ENCODE measurements at regions not wholly inside any gene's neighbourhood (a gene's known extent, or its start where the extent isn't known, plus 50 kb on each side); places are given as distances from the start of the nearest gene placed in this dataset.
"Not testable (repeated sequence)": the region's sequence is repeated elsewhere in the genome, so short reads cannot be mapped to it uniquely, and the experiment has no call there.

GRCh38 chr14:59017285-59017965 is 171.0 kb upstream of the DAAM1 start:
- no peak for DNase-seq

GRCh38 chr14:59018460-59018859 is 170.0 kb upstream of the DAAM1 start:
- no peak for DNase-seq

GRCh38 chr14:59018978-59019377 is 169.5 kb upstream of the DAAM1 start:
- DNase-seq, result no peak

GRCh38 chr14:59020382-59020781 is 168.1 kb upstream of the DAAM1 start:
- no peak for DNase-seq

- DNase-seq, result no peak
These were observed 166.3 kb upstream of the DAAM1 start for GRCh38 chr14:59022144-59022543.

GRCh38 chr14:59026081-59026480 is 162.4 kb upstream of the DAAM1 start:
- no peak for DNase-seq

- DNase-seq, result not testable (repeated sequence)
These were observed 161.8 kb upstream of the DAAM1 start for GRCh38 chr14:59026640-59027039.

GRCh38 chr14:59028476-59029202 is 159.8 kb upstream of the DAAM1 start:
- peak in 1 of 2 experiments; percentile 13 for DNase-seq

- no peak for DNase-seq
These were observed 155.6 kb upstream of the DAAM1 start for GRCh38 chr14:59032826-59033225.

GRCh38 chr14:59036134-59036533 is 152.3 kb upstream of the DAAM1 start:
- DNase-seq, result no peak

- no peak for DNase-seq
These were observed 151.4 kb upstream of the DAAM1 start for GRCh38 chr14:59037086-59037485.

DNA sequence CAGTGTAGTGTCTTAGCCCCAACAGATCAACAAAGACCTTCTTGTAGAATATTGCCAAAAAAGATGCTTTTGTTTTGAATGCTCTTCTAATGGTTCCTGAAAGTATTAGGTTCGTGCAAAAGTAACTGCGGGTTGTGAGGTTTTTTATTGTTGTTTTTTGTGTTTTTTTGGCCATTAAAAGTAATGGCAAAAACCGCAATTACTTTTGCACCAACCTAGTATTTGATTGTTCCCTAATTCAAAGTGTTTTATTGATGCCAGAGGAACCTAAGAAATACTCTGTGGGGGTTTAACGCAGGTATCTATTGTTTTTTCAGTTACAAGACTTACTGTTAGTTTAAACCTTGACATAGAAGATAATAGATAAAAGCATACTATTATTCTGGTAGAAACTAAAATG is 150.8 kb upstream of the DAAM1 start:
- no peak for DNase-seq

GRCh38 chr14:59038746-59039145 is 149.7 kb upstream of the DAAM1 start:
- no peak for DNase-seq

DNA sequence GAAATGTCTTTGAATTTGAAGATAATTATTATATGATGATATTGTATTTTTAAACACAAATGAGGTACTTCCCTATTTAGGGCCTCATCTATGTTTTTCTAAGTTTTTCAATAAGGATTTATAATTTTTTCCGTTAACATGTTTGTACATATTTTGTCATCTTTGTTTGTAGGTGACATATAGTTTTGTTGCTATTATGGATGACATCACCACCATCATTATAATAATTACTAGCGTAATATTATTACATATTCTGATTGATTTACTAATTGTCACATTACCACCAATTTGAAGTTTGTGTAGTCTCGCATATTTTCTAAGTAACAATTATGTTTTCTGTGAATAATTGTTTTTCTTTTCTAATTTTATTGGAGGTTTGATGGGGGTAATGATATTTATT is 147.2 kb upstream of the DAAM1 start:
- no peak for DNase-seq

DNA sequence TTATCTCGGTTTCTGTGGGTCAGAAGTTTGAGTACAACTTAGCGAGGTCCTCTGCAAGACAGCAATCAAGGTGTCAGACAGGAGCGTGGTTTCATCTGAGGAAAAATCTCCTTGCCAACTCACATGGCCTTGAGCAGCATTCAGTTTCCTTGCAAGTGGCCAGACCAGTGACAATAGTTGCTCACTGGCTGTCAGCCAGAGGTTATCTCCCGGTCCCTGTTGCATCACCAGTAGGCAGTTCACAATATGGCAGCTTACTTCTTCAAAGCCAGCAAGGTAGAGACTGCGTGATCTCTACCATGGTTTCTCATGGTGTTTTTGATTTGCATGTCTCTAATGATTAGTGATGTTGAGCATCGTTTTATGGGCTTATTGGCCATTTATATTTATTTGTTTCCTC is 143.8 kb upstream of the DAAM1 start:
- no peak for DNase-seq

DNA sequence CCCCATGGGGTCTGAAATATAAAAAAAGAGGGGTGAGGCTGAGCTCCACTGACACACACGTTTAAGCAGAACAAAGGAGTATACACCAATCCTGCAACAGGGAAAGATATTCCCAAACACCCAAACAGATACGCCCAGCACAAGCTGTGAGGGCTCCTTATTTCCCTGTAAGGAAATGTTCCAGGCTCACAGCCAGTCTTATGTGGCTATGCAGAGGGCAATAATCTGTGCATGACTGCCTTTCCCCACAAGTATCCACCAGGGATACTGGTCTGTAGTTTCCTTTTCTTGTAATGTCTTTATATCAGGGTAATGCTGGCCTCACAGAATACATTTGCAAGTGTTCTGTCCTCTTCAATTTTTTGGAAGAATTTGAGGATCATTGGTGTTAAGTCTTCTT is 141.7 kb upstream of the DAAM1 start:
- no peak for DNase-seq

DNA sequence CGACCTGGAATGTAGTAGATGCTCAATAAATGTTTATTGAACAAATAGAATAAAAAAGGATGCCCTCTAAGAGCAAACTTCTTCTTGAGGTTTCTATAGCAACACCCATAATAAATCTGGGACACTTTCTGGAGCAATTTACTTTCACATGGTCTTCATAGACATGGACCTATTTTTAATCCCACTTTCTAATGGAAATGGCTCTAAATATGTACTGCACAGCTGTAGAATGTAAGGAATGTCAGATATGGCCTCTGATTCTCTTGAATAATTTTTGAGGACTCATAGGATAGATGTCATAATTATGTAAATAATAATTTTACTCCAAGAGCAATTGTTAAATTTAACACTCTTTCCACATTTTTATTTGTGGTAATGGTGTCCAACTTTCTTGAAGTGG is 133.5 kb upstream of the DAAM1 start:
- DNase-seq, result no peak

- peak in 1 of 2 experiments; percentile 9 for DNase-seq
These were observed 132.9 kb upstream of the DAAM1 start for GRCh38 chr14:59055439-59056045.

DNA sequence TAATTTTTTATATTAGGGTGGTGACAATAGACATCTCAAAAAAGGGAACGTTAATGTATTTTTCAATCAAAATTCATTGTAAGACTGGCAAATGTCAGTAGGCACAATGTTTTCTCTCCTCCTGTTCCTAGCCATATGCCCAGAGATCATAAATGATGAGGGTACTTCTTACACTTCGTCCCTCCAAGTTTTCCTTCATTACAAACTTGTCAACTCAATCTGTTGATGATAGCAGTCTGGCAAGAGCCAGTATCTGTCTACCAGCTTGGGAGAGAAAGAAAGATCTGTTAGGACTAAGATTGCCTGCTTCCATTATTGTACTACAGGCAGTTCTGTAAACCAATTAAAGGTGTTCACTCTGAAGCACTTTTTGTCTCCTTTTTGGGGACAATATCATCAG is 130.9 kb upstream of the DAAM1 start:
- DNase-seq, result no peak

DNA sequence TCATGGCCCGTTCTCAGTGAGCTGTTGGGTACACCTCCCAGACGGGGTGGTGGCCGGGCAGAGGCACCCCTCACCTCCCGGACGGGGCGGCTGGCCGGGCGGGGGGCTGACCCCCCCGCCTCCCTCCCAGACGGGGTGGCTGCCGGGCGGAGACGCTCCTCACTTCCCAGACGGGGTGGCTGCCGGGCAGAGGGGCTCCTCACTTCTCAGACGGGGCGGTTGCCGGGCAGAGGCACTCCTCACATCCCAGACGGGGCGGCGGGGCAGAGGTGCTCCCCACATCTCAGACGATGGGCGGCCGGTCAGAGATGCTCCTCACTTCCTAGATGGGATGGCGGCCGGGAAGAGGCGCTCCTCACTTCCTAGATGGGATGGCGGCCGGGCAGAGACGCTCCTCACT is 129.7 kb upstream of the DAAM1 start:
- DNase-seq, result not testable (repeated sequence)

GRCh38 chr14:59060841-59061240 is 127.6 kb upstream of the DAAM1 start:
- DNase-seq, result no peak

DNA sequence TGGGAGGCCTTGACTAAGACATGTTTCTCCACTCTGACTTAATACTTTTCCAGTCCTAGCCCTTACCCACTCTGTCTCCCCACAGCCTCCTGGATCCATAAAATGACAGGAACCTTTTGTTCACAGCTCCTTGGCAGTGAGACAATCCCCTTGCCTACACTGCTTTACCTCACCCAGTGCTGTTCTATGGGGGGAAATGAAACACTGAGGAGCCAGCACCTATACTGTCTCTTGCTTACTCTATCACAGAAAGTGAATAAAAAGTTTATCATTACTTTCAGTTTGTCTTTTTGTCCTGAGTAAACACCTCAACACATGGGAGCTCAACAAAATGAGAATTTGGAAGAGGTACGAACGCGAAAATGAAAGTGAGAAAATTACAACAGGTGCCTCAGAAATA is 127.2 kb upstream of the DAAM1 start:
- no peak for DNase-seq

DNA sequence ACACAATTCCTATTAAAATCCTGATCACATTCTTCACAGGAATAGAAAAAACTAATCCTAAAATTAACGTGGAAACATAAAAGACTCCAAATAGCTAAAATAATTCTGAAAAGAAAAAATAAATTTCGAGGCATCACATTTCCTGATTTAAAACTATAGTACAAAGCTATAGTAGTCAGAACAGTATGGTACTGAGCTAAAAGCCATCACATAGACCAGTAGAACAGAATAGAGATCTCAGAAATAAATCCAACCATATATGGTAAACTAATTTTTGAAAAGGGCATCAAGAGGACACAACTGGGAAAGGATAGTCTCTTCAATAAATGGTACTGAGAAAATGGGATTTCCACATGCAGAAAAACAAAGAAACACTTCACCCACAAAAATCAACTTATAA is 125.2 kb upstream of the DAAM1 start:
- no peak for DNase-seq
